T-cell (primary cell): ENCODE measurements at regions not wholly inside any gene's neighbourhood (a gene's known extent, or its start where the extent isn't known, plus 50 kb on each side); places are given as distances from the start of the nearest gene placed in this dataset.

Experiments used
- ATAC-seq, 4 experiments: fragments of 200-7000 bp in 3 of 4; fragments of 150-1000 bp in 1 of 4; cut with Tn5 transposase; replicated peaks in 1 of 4; 1 replicate in 3 of 4; 2 replicates in 1 of 4; pipeline ENCODE4 v1.10.0; 2021; ENCODE audit warnings: moderate library complexity in 3 of 4, mild to moderate bottlenecking in 2 of 4, moderate number of reproducible peaks in 1 of 4
- CTCF ChIA-PET, 2 donors: fragments of 300-600 bp; sonication (Branson Sonifier 250); formaldehyde crosslinking; loops; one replicate each; lab custom pipeline; 2022; ENCODE audit warnings: antibody characterized with exemption in 2 of 2; lab: Charles Lee
- POLR2A ChIA-PET, 2 donors: fragments of 300-600 bp; sonication (Branson Sonifier 250); formaldehyde crosslinking; loops; one replicate each; lab custom pipeline; 2022; ENCODE audit warnings: antibody characterized with exemption in 2 of 2; lab: Charles Lee
- DNase-seq, 35 experiments: peaks; one replicate each; pipeline versions ENCODE4 v3.0.0 to v3.0.0-alpha.2; 2013 to 2023
- H3K27ac ChIP-seq: one replicate; pipeline ENCODE4 v1.5.1; 2013; ENCODE audit warnings: low read length
- H3K27me3 ChIP-seq, 2 experiments: replicated peaks in 1 of 2; 1 replicate in 1 of 2; 2 replicates in 1 of 2; pipeline versions ENCODE4 v1.6.1 to v1.7.0; 2013; ENCODE audit warnings: low read length in 1 of 2, mixed read lengths in 1 of 2; ENCODE audit not compliant: control insufficient read depth in 2 of 2, insufficient read depth in 2 of 2; ENCODE audit errors: extremely low read depth in 1 of 2
- H3K36me3 ChIP-seq, 2 donors: 1 replicate in 1 of 2; 2 replicates in 1 of 2; pipeline versions ENCODE4 v1.6.1 to v1.7.0; 2013; ENCODE audit warnings: low read length in 1 of 2; ENCODE audit not compliant: control insufficient read depth in 2 of 2, insufficient read depth in 1 of 2; ENCODE audit errors: extremely low read depth in 1 of 2
- H3K4me1 ChIP-seq, 2 experiments: 1 replicate in 1 of 2; 2 replicates in 1 of 2; pipeline versions ENCODE4 v1.6.1 to v1.7.0; 2013; ENCODE audit warnings: low read length in 2 of 2, mixed read lengths in 1 of 2; ENCODE audit not compliant: insufficient read depth in 2 of 2, control insufficient read depth in 1 of 2; ENCODE audit errors: extremely low read depth in 1 of 2
- H3K4me3 ChIP-seq, 2 donors: 1 replicate in 1 of 2; 2 replicates in 1 of 2; pipeline versions ENCODE4 v1.5.1 to v1.7.0; 2013; ENCODE audit warnings: mild to moderate bottlenecking in 2 of 2, low read length in 1 of 2, moderate library complexity in 1 of 2; ENCODE audit not compliant: control insufficient read depth in 1 of 2; ENCODE audit errors: extremely low read depth in 1 of 2
- H3K9me3 ChIP-seq: 2 replicates; pipeline ENCODE4 v1.7.0; 2013
- H3K27ac Mint-ChIP-seq, 2 donors: one replicate each; pipeline ENCODE4 v1.8.0; 2020 to 2021; ENCODE audit warnings: mild to moderate bottlenecking in 2 of 2, mixed read lengths in 2 of 2
- H3K27me3 Mint-ChIP-seq, 2 donors: one replicate each; pipeline ENCODE4 v1.8.0; 2021 to 2022; ENCODE audit warnings: mixed read lengths in 2 of 2
- H3K36me3 Mint-ChIP-seq: one replicate; pipeline ENCODE4 v1.8.0; 2021; ENCODE audit warnings: mixed read lengths
- H3K4me1 Mint-ChIP-seq, 3 donors: one replicate each; pipeline ENCODE4 v1.8.0; 2020 to 2022; ENCODE audit warnings: mixed read lengths in 3 of 3, mild to moderate bottlenecking in 1 of 3
- H3K4me3 Mint-ChIP-seq, 3 donors: one replicate each; pipeline ENCODE4 v1.8.0; 2020 to 2022; ENCODE audit warnings: mild to moderate bottlenecking in 3 of 3, mixed read lengths in 3 of 3, moderate library complexity in 3 of 3
- H3K9me3 Mint-ChIP-seq, 3 donors: one replicate each; pipeline ENCODE4 v1.8.0; 2020 to 2022; ENCODE audit warnings: mixed read lengths in 3 of 3
- WGBS: methylation state at CpG from one replicate; pipeline ENCODE4 v1.1.5; 2013; ENCODE audit warnings: missing lambda C conversion rate; ENCODE audit not compliant: insufficient coverage; 5-methylcytosine and 5-hydroxymethylcytosine counted together

DNA sequence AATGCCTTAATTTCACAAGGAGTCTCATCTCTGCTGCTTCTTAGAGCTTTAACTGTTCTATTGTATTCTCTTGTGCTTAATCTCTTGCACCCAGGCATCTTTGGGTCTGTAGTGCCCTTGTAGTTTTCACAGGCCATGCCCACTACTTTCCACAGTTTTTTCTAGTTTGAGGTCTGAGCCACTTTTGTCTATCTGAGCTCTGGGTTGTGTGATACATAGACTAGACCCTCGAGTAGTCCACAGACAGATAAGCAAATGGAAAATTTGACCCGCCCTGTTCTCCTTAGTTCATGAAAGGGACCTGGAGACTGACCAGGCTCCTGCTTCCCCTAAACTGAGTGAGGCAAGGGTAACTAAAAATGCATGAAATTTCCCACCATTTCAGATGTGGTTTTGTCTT lies 466.8 kb upstream of the ZEB2 start:
- no peaks in the 10 kb centered on the region for H3K4me1 Mint-ChIP-seq
- H3K4me3 Mint-ChIP-seq, result no peak overlapping the region
- WGBS, result 58% methylated on average over 2 of the region's 2 CpGs
- Histone ChIP-seq H3K4me3 (no peak overlapping the region), H3K27me3 (no peaks in the 10 kb centered on the region), H3K4me1 (no peaks in the 10 kb centered on the region), H3K9me3 (no peaks in the 10 kb centered on the region), H3K36me3 (no peaks in the 10 kb centered on the region), H3K27ac (no peak overlapping the region)
- ATAC-seq (no peak), DNase-seq (no peak)
- POLR2A ChIA-PET, result no interaction called here
- H3K27me3 Mint-ChIP-seq, result peaks cover 0 to 3% of the 10 kb centered on the region in 2 donors
- peaks cover 0 to 11% (median 6%) of the 10 kb centered on the region in 3 donors for H3K9me3 Mint-ChIP-seq
- H3K27ac Mint-ChIP-seq, result no peak overlapping the region
- CTCF ChIA-PET, result no interaction called here
- no peaks in the 10 kb centered on the region for H3K36me3 Mint-ChIP-seq

DNA sequence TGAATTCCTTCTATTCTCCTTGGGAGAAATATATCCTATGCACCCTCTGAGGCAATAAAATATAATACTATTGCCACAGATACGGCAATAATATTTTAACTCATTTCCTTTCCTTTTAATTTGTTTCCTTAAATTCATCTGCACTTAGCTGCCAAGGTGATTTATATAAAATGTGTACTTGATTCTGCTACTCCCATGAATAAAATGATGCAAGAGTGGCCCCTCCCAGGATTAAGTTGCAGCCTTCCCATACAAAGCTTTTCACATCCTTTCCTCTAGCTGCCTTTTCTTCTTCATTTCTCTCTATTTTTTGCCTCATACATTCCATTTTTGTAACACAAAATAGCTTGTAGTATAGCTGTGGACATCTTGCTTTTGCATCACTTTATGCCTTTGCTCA lies 464.1 kb upstream of the ZEB2 start:
- H3K36me3 ChIP-seq, result no peaks in the 10 kb centered on the region
- H3K27ac ChIP-seq, result no peak overlapping the region
- H3K36me3 Mint-ChIP-seq, result no peaks in the 10 kb centered on the region
- peaks cover 0 to 3% of the 10 kb centered on the region in 2 donors for H3K27me3 Mint-ChIP-seq
- H3K27ac Mint-ChIP-seq, result no peak overlapping the region
- ATAC-seq (no peak), DNase-seq (no peak)
- no peaks in the 10 kb centered on the region for H3K27me3 ChIP-seq
- ChIA-PET CTCF (no interaction called here), POLR2A (no interaction called here)
- no peaks in the 10 kb centered on the region for H3K4me1 ChIP-seq
- H3K9me3 ChIP-seq, result no peaks in the 10 kb centered on the region
- H3K4me1 Mint-ChIP-seq, result no peaks in the 10 kb centered on the region
- WGBS, result no CpG with 5 or more reads among the region's 1 CpG
- no peak overlapping the region for H3K4me3 ChIP-seq
- peaks cover 0 to 11% (median 6%) of the 10 kb centered on the region in 3 donors for H3K9me3 Mint-ChIP-seq
- no peak overlapping the region for H3K4me3 Mint-ChIP-seq

DNA sequence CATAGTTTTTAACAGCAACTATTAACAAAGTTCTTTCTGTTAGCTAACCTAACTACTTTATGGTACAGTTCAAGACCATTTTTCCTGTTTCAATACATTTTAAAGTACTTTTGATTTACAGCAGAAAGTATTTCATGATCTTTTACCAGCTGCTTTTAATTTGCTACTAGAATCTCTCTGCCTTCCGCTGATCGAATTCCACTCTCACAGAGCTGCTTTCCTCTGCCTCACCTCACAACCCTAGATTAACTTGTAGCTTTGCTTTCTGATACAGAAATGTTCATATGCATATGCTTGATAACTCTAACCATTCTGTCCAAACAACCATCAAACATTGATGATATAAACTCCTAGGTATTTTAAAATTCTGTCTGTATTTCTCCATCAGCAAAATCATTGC lies 463.2 kb upstream of the ZEB2 start:
- H3K36me3 Mint-ChIP-seq, result no peaks in the 10 kb centered on the region
- no peak for ATAC-seq
- H3K9me3 ChIP-seq, result no peaks in the 10 kb centered on the region
- H3K4me1 ChIP-seq, result no peaks in the 10 kb centered on the region
- H3K27me3 ChIP-seq, result no peaks in the 10 kb centered on the region
- H3K9me3 Mint-ChIP-seq, result peaks cover 0 to 11% (median 6%) of the 10 kb centered on the region in 3 donors
- POLR2A ChIA-PET, result no interaction called here
- CTCF ChIA-PET, result no interaction called here
- H3K27me3 Mint-ChIP-seq, result peaks cover 0 to under 1% of the 10 kb centered on the region in 2 donors
- DNase-seq, result no peak
- no peaks in the 10 kb centered on the region for H3K36me3 ChIP-seq
- WGBS, result no CpG with 5 or more reads among the region's 2 CpGs
- H3K4me3 Mint-ChIP-seq, result no peak overlapping the region
- no peak overlapping the region for H3K4me3 ChIP-seq
- H3K4me1 Mint-ChIP-seq, result no peaks in the 10 kb centered on the region
- H3K27ac ChIP-seq, result no peak overlapping the region
- no peak overlapping the region for H3K27ac Mint-ChIP-seq

DNA sequence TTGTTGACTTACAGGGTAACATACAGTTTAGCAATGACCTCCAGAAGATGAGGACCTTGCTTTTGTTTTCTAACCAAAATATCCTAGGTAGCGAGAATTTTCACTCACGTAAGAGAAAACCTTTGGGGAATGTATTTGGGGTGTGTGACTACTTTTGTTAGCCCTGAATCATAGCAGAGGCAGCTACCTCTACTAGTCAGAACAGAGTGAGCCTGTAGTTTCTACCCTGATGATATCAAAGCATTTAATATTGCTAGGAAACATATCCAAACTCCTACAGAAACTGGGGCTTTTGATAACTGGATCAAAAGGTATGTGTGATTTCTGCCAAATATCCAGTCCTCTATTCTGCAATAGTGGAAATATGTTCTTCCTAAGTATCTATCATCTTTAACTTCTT lies 462.6 kb upstream of the ZEB2 start:
- Mint-ChIP-seq H3K27ac (no peak overlapping the region), H3K4me1 (no peaks in the 10 kb centered on the region), H3K9me3 (peaks cover 0 to 11% (median 6%) of the 10 kb centered on the region in 3 donors), H3K27me3 (no peaks in the 10 kb centered on the region), H3K36me3 (no peaks in the 10 kb centered on the region), H3K4me3 (no peak overlapping the region)
- no peak for DNase-seq
- ATAC-seq, result no peak
- no CpG with 5 or more reads among the region's 2 CpGs for WGBS
- Histone ChIP-seq H3K27ac (no peak overlapping the region), H3K4me3 (no peak overlapping the region), H3K4me1 (no peaks in the 10 kb centered on the region), H3K36me3 (no peaks in the 10 kb centered on the region), H3K9me3 (no peaks in the 10 kb centered on the region), H3K27me3 (no peaks in the 10 kb centered on the region)
- ChIA-PET POLR2A (no interaction called here), CTCF (interaction anchor here in 1 of 2 donors (0.8 kb wide), 1 partner anchor 9 kb away, joined by 4 read pairs; no protein-coding TSS in a partner anchor)

DNA sequence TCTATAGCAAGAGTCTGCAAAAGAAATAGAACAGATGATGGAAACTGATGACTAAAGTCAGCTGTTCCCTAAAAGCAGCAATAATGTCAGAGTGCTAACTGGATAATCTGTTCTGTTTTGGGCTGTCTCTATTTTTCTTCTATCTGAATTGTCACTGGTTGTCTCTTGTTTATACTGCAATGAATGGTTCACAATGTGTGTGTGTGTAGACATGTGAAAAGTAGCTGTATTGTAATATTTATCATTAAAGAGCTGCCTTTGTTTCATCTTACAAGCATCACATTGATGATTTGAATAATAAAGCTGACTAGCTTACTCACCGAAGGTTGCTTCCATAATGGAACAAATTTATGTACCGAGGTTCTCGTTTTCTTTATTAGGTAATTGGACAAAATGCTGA lies 456.0 kb upstream of the ZEB2 start:
- no peak overlapping the region for H3K4me3 ChIP-seq
- Mint-ChIP-seq H3K4me3 (no peak overlapping the region), H3K36me3 (no peaks in the 10 kb centered on the region), H3K27me3 (no peaks in the 10 kb centered on the region), H3K9me3 (peaks cover 0 to 6% (median 6%) of the 10 kb centered on the region in 3 donors), H3K27ac (no peak overlapping the region), H3K4me1 (no peaks in the 10 kb centered on the region)
- no peak for DNase-seq
- no peaks in the 10 kb centered on the region for H3K9me3 ChIP-seq
- ATAC-seq, result no peak
- H3K27ac ChIP-seq, result no peak overlapping the region
- POLR2A ChIA-PET, result no interaction called here
- CTCF ChIA-PET, result no interaction called here
- no peaks in the 10 kb centered on the region for H3K27me3 ChIP-seq
- no CpG with 5 or more reads among the region's 3 CpGs for WGBS
- no peaks in the 10 kb centered on the region for H3K4me1 ChIP-seq
- H3K36me3 ChIP-seq, result no peaks in the 10 kb centered on the region

DNA sequence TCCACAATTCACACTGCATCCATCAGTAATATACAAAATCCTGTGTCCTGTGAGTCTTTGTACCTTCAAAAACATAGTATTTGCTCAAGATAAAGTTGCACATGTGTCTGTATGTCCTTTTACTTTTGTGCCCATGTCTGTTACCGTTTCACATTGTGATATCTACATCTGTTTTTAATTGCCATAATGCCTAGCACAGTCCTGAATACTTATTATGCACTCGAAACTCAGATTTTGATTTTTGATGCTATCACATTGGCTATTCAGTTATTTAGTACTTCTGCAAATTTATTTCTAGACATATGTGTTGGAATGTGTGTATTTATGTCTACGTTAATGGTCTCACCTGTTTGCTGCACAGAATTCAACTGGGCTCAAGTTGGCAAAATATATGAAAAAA lies 452.8 kb upstream of the ZEB2 start:
- peaks cover 3 to 7% (median 7%) of the 10 kb centered on the region in 3 donors for H3K9me3 Mint-ChIP-seq
- H3K9me3 ChIP-seq, result no peaks in the 10 kb centered on the region
- DNase-seq (no peak), ATAC-seq (no peak)
- no CpG with 5 or more reads among the region's 3 CpGs for WGBS
- no peaks in the 10 kb centered on the region for H3K4me1 Mint-ChIP-seq
- H3K4me3 ChIP-seq, result no peak overlapping the region
- no peaks in the 10 kb centered on the region for H3K36me3 ChIP-seq
- H3K27me3 ChIP-seq, result peaks cover 0 to 2% of the 10 kb centered on the region in 2 experiments
- no peaks in the 10 kb centered on the region for H3K36me3 Mint-ChIP-seq
- H3K27ac ChIP-seq, result no peak overlapping the region
- no peaks in the 10 kb centered on the region for H3K27me3 Mint-ChIP-seq
- H3K4me3 Mint-ChIP-seq, result no peak overlapping the region
- no peak overlapping the region for H3K27ac Mint-ChIP-seq
- ChIA-PET CTCF (no interaction called here), POLR2A (no interaction called here)
- no peaks in the 10 kb centered on the region for H3K4me1 ChIP-seq

DNA sequence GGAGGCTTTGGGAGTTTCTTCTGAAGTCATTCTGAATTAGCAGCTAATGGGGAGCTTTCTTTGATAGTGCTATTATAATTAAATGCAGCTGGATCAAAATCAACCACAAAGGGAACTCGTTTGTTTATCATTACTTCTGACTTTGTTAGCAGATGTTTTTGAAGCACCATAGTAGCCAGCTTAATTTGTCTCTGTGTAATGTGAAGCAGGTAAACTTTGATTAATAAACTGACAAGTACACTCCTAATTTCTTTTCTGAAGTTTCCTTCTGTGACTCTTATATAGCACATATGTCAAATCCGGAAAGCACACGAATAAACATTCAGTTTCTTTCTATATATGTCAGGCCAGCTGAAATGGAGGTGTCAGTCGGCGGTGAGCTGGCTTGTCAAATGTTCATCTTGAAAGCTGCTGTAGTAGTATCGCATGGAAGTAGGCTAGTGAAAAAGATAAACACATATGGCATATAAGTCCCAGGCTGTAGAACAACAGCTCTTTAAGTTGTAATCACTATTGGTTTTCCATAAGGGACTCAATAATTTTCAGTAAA lies 451.9 kb upstream of the ZEB2 start:
- DNase-seq (no peak), ATAC-seq (no peak)
- Histone ChIP-seq H3K4me1 (no peaks in the 10 kb centered on the region), H3K4me3 (no peak overlapping the region), H3K36me3 (no peaks in the 10 kb centered on the region), H3K27me3 (peaks cover 0 to 2% of the 10 kb centered on the region in 2 experiments), H3K9me3 (no peaks in the 10 kb centered on the region), H3K27ac (no peak overlapping the region)
- no CpG with 5 or more reads among the region's 6 CpGs for WGBS
- ChIA-PET CTCF (no interaction called here), POLR2A (no interaction called here)
- H3K36me3 Mint-ChIP-seq, result no peaks in the 10 kb centered on the region
- no peaks in the 10 kb centered on the region for H3K27me3 Mint-ChIP-seq
- no peak overlapping the region for H3K27ac Mint-ChIP-seq
- H3K4me1 Mint-ChIP-seq, result no peaks in the 10 kb centered on the region
- peaks cover 3 to 7% (median 7%) of the 10 kb centered on the region in 3 donors for H3K9me3 Mint-ChIP-seq
- no peak overlapping the region for H3K4me3 Mint-ChIP-seq
